WTC11 (cell line): ENCODE measurements at regions not wholly inside any gene's neighbourhood (a gene's known extent, or its start where the extent isn't known, plus 50 kb on each side); places are given as distances from the start of the nearest gene placed in this dataset.

Experiments
- ESRRA ChIP-seq: sonication (generic); formaldehyde crosslinking; IDR thresholded peaks from 2 replicates; pipeline ENCODE4 v1.8.1; 2022; ENCODE audit warnings: mild to moderate bottlenecking, missing genetic modification reagents, borderline replicate concordance
- GABPB1 ChIP-seq: sonication (generic); formaldehyde crosslinking; IDR thresholded peaks from 2 replicates; pipeline ENCODE4 v1.8.1; 2023; ENCODE audit warnings: mild to moderate bottlenecking, missing genetic modification reagents
- SP1 ChIP-seq: sonication (generic); formaldehyde crosslinking; conservative IDR thresholded peaks from 2 replicates; pipeline ENCODE4 v1.8.1; 2022; ENCODE audit warnings: missing genetic modification reagents
- TP53 ChIP-seq: sonication (generic); formaldehyde crosslinking; IDR thresholded peaks from 2 replicates; pipeline ENCODE4 v1.8.1; 2023; ENCODE audit warnings: mild to moderate bottlenecking, missing genetic modification reagents
- TF ChIP-seq, protein P1 (sequence below): fragments of 200-600 bp; IDR thresholded peaks from 2 replicates; pipeline ENCODE4 v1.8.0; 2022; ENCODE audit warnings: antibody characterized with exemption
- TF ChIP-seq, protein P2 (sequence below): sonication (generic); formaldehyde crosslinking; IDR thresholded peaks from 2 replicates; pipeline ENCODE4 v1.8.1; 2023; ENCODE audit warnings: mild to moderate bottlenecking, missing genetic modification reagents, moderate library complexity
- TF ChIP-seq, protein P3 (sequence below): sonication (generic); formaldehyde crosslinking; IDR thresholded peaks from 2 replicates; pipeline ENCODE4 v1.8.0; 2022; ENCODE audit warnings: mild to moderate bottlenecking, missing genetic modification reagents
- TF ChIP-seq, protein P4 (sequence below): sonication (generic); formaldehyde crosslinking; conservative IDR thresholded peaks from 2 replicates; pipeline ENCODE4 v1.8.1; 2022; ENCODE audit warnings: mild to moderate bottlenecking, missing genetic modification reagents
- TF ChIP-seq, protein P5 (sequence below): sonication (generic); formaldehyde crosslinking; IDR thresholded peaks from 2 replicates; pipeline ENCODE4 v1.8.1; 2022; ENCODE audit warnings: low read depth, mild to moderate bottlenecking, moderate library complexity, missing genetic modification reagents, borderline replicate concordance

DNA sequence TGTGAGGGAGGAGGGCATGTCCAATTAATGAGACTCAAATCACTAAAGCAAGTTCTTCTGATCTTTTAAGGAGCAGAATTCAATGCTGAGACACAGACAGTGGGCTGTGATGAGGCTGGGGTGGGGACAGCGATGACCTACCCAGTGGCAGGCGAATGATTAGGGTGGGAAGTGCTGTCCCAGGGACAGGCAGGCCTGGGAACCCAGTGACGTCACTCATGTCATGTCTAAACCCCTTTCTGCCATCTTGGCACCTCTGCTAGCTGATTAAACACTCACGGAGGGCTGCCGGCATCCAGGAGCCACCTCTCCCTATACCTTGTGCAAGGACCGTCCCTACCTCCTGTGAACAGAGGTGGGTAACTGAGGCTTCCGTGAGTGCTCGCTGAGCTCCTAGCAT, 1235.2 kb downstream of the TBC1D22A start:
- TF ChIP-seq, protein P1, sequence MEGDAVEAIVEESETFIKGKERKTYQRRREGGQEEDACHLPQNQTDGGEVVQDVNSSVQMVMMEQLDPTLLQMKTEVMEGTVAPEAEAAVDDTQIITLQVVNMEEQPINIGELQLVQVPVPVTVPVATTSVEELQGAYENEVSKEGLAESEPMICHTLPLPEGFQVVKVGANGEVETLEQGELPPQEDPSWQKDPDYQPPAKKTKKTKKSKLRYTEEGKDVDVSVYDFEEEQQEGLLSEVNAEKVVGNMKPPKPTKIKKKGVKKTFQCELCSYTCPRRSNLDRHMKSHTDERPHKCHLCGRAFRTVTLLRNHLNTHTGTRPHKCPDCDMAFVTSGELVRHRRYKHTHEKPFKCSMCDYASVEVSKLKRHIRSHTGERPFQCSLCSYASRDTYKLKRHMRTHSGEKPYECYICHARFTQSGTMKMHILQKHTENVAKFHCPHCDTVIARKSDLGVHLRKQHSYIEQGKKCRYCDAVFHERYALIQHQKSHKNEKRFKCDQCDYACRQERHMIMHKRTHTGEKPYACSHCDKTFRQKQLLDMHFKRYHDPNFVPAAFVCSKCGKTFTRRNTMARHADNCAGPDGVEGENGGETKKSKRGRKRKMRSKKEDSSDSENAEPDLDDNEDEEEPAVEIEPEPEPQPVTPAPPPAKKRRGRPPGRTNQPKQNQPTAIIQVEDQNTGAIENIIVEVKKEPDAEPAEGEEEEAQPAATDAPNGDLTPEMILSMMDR = no peak
- TF ChIP-seq, protein P2, sequence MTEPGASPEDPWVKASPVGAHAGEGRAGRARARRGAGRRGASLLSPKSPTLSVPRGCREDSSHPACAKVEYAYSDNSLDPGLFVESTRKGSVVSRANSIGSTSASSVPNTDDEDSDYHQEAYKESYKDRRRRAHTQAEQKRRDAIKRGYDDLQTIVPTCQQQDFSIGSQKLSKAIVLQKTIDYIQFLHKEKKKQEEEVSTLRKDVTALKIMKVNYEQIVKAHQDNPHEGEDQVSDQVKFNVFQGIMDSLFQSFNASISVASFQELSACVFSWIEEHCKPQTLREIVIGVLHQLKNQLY (CRISPR knock-in tag) = no peak
- TF ChIP-seq, protein P3, sequence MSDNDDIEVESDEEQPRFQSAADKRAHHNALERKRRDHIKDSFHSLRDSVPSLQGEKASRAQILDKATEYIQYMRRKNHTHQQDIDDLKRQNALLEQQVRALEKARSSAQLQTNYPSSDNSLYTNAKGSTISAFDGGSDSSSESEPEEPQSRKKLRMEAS (CRISPR knock-in tag) = no peak
- TF ChIP-seq GABPB1 (no peak), ESRRA (CRISPR knock-in tag) (no peak), SP1 (no peak), TP53 (CRISPR knock-in tag) (no peak)
- TF ChIP-seq, protein P4, sequence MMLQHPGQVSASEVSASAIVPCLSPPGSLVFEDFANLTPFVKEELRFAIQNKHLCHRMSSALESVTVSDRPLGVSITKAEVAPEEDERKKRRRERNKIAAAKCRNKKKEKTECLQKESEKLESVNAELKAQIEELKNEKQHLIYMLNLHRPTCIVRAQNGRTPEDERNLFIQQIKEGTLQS (CRISPR knock-in tag) = no peak
- TF ChIP-seq, protein P5, sequence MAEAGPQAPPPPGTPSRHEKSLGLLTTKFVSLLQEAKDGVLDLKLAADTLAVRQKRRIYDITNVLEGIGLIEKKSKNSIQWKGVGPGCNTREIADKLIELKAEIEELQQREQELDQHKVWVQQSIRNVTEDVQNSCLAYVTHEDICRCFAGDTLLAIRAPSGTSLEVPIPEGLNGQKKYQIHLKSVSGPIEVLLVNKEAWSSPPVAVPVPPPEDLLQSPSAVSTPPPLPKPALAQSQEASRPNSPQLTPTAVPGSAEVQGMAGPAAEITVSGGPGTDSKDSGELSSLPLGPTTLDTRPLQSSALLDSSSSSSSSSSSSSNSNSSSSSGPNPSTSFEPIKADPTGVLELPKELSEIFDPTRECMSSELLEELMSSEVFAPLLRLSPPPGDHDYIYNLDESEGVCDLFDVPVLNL (CRISPR knock-in tag) = no peak
